NCI-H774 (cell line): ENCODE measurements at regions not wholly inside any gene's neighbourhood (a gene's known extent, or its start where the extent isn't known, plus 50 kb on each side); places are given as distances from the start of the nearest gene placed in this dataset.

Experiments used
- DNase-seq: peaks from one replicate; lab custom pipeline; 2025; lab: John Stamatoyannopoulos, UW

DNA sequence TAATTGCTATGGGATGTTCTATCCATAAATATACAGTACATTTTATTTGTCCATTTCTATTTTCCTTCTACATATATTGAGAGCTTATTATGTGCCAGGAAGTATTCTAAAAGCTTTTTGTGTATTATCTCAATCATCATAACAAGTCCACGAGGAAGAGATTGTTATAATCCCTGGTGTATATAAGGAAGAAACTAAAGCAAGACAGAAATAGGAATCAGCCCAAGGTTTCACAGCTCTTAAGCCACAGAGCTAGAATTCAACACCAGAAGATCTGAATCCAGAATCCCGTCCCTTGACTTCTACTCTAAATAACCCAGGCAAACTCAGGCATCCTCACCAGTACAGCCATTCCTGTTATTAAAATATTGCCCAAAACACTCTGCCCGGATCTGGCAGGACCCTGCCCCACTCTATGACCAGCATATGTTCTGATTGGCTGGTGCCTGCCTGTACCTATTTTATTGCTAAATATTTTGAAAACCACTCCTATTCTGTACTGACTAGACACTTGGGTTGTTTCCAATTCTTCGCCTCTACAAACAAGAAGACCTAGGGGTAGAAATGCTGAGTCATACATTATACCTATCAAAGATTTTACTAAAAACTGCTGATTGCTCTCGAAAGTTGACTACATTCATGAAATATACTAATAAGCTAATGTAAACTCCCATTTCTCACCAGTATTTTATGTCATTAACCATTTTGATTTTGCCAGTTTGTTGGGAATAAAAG is 297.4 kb downstream of the ENC1 start:
- no peak for DNase-seq

DNA sequence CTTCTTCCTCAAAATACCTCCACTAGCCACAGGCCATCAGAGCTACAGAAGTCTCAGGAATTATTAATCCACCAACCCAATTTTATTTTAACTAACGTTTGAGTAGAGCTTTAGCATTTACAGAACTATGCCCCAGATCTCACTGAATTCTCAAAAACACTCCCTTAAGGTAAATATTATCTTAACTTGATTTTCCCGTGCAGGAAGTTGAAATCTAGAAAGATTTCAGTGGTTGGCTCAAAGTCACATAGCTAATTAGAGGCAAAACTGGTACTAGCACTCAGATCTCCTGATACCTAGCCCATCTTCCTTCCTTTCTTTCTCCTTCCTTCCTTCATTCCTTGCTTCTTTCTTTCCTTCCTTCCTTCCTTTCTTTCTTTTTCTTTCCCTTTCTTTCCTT is 298.3 kb downstream of the ENC1 start:
- DNase-seq: no peak

DNA sequence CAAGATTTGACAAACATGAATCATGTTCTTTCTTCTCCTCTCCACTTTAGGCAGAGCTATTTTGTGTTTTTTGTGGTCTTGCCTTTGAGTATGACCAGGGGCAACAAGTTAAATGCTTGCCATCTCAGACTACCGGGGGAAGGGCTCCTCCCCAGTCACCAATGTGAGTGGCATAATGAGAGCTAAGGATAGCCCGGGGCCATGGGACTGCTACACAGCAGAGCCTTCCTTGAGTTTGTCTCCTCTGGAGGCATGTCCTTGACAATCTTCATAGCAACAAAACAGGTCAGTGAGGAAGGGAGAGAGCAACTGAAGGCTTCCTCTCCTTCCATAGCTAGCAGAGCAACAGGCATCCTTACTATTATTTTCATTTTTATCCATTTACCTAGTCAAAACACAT is 299.3 kb downstream of the ENC1 start:
- no peak for DNase-seq

DNA sequence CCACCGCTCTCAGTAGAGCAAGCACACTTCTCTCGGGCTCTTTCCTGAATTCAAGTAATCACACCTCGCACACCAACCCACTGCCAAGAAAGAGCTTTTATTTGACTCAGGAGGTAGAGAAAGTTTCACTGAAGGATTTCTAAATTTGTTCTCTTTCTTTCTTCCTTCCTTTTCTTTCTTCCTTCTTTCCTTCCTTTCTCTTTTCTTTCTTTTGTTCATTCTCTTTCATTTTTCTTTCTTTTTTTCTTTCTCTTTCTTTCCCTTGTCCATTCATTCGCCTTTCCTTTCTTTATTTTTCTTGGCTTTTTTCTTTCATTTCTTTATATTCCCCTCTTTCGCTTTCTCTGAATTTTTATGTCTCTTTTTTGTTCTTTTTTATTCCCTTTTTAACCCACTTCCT is 300.1 kb downstream of the ENC1 start:
- DNase-seq: no peak

DNA sequence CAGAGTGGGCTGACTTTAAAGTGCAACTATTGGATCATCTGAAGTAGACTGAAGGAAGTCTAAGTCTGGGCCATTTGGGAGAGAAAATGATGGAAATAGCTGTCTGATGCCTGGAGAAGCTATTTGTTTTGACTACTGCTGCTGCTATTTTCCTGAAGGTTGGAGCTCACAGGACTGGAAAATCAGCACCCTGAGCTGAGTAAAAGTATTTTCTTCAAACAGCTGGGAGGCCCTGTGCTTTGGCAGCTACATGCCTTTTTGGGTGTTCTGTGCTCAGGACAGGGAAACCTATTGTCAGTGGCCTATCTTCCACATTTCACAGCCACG is 302.6 kb downstream of the ENC1 start:
- DNase-seq: no peak

DNA sequence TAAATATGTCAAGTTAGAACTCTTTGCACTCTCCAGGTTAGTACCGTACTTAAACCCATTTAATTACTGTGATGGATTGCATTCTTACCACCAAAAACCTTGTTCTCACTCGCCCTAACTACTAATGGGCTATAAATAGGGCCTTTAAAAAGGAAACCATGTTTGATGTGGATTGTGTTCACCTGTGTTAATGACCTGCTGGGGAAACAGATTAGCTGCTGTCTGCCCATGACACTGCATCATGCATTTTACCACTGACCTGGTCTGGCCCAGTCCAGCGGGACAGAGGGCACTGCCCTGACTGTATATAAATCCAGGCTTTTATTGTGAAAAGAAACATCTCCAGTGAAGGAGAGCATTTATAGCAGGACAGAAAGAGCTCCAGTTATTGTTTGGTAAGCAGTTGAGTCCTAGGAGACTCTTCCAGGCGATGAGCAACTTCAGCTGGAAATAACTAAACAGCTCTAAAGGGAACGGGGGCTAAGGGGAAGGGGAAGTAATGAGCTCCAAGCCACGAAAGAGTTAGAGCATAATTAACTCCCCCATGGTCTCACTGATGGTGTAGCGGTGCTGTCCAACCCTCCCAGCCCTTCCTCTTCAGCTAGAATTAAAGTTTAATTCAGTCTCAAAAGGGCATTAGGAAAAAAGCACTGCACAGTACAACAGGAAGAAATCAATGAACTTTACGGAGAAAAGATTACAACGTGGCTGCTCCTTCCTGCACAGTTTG is 303.1 kb downstream of the ENC1 start:
- DNase-seq: peak; percentile 48

DNA sequence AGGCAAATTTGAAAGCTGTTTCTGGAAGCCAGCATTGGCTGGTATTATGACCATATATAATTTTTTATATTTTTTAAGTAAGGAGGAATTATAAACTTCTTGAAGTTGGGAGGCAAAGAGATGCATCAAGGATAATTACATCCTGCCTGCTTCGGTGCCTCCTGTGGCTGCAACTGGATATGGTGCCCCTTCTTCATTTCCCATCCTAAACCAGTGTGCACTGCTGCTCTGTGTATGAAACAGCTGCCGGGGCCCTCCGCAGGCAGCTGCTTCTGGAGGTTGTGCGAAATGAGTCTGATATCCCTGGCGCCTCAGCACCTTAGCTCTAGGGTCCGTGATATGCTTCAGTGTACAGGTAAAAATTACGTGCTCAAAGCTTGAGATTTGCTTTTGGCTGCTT is 304.2 kb downstream of the ENC1 start:
- DNase-seq: no peak

DNA sequence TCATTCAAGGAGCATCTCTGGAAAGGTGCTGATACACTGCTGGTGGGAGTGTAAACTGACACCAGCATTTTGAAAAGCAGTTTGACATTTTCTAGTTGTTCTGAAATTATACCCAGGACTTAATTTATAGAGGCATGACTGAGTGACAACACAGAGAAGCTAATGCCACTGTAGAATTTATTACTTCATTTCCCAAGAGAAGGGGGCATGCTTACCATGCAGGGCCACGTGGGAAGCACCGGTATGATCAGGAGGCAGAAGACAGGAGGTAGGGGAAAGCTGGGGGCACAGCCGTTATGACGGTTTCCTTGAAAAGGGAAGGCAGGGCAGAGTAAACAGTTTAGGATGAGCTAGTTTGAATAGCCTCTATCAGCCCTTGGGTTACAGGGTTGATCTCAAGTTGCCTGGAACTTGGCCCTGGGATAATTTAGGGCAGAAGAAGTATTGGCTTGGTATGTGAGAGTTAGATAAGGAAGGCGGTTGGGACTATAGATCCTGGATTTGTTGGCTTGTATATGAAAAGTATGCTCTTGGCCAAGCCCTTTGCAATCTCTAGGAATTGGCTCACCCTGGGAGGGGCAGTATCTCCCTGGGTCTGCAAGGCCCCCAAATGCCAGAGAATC is 305.7 kb downstream of the ENC1 start:
- no peak for DNase-seq

DNA sequence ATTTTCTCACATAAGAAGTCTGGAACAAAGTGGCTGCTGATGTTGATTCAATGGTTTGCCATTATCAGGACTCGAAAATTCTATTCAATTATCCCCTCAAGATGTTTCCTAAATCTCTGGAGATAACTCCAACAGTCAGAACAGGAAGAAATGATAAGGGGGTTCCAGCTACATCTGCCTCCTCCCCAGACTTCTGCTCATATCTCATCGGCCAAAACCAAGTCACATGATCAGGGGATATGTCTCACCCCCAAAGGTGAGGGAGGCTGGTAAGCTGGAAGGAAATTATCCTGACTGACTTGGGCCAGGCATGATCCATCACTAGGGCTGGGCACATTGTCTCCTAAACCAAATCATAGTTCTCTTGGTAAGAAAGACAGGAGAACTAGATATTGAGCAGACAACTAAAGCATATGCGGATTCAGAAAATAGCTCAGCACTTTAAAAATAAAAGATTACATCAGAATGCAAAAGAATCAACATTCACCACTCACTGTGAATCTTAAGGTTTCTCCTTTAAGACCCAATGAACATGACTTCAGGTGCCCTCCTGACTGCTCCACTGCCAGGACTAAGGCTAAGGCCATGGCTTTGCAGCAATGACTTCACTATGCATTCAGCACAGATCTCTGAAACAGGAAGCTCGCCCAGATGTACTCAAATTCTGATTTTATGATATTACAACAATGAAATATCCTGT is 306.3 kb downstream of the ENC1 start:
- DNase-seq: no peak

DNA sequence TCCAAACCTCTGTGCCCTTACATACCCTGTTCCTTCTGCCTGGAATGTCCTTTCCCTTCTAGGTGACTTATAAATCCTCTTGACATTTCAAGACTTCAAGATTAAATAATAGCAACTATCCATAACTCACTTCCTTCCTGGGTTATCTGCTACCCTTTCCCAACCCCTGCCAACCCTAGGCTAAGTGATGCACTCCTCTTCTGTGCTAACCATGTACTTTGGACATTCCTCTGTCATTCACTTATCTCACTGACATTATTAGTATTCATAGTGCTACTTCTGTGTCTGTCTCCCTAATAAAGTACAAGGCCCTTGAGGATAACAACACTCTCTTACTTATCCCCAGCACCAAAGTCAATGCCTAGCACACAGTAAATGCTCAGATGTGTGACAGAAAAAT is 307.1 kb downstream of the ENC1 start:
- DNase-seq: no peak

DNA sequence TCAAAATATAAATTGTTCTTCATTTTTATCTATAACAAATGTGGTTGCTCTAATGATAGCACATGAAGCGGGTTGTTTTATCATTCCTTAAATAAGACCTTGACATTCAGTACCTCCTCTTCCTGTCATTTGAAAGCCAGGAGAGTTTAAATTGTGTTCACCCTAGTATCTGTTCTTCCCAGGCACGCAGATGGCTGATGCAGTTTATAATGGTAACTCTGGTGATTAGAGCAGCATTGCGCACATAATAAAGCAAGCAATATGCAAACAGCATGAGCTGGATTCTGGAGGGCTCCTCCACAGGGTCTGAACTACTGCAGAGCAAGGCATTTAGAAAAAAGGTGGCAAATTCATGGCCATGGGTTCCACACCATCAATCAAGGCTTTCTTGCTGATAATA is 307.8 kb downstream of the ENC1 start:
- DNase-seq: no peak

DNA sequence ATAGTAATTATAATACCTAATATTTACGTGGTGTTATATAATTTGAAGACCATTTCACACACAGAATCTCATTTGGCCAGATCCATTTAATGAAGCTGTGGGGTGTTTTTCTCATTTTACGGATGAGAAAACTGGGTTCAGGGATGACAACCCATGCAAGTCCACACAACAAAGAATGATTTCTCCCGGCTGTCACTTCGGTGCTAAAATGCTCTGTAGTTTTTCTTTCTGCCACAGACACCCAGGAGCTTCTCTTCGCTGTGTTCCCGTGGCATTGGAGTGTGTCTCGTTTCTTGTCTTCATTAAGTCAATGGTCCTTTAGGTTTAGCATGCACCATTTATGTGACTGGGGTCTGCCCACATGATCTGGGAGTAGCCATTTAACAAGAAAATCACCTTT is 308.5 kb downstream of the ENC1 start:
- no peak for DNase-seq

DNA sequence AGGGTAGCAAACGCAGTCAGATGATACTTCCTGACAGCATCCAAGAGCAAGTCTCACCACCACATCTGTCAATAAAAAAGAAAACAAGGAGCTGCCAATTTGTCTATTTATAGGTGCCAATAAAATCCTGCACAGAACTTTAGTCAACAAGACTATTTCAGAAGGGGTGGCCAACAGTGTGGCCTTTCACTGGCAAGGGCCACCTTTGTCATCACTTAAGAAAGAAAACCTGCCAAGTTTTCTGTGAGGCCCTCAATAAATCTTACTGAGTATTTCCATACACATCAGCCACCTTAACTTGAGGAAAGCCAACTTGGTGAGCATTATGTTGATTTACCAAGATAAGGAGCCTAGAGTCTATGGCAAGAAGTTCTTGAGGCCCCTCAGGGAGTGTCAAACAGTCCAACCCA is 312.3 kb downstream of the ENC1 start:
- no peak for DNase-seq

DNA sequence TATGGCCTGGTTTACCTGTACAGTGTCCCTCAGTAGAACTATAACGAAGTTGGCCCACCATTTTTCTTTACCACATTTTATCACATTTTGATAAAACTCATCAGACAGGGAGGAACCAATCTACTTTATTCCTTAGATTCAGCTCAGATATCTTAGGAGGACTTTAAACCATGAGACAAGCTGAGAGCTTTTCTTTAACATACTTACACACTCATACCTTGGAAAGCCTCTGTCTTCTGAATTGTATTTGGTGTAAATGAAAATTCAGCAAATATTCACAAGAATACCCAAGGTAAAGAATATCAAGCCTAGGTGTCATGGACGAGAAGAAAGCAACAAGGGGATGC is 313.2 kb downstream of the ENC1 start:
- no peak for DNase-seq

DNA sequence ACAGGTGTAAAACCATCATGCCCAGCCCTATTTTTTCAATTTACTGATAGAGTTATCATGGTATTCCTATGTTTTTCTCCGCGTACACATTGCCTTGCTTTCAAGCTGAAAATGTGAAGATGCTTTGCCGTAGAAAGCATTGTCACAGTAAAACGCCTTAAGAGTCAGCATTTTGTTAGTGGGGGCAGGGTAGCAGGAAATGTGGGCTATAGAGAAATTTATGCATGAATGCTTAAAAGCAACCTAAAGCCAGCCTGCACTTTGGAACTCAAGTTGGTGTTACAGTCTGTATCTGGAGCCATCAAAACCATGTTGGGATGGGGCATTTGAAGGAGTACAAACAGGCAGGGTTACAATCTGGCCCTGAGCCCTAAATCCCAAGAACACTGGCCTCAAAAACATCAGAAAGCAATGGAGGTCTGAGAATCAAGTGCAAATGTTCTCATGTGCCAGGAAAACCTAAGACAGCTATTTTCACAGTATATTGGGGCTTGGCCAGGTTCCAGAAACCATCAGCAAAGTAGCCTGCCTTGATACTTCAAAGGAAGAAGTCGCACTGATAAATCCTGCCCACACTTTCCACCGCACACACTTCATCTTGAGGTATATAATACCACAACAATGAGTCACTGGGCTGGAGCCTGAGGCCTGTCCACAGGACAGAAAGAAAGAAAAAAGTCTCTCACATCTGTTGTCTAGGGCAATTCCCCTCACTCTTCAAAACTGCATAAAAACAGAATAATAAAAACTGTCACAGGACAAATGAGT is 313.8 kb downstream of the ENC1 start:
- no peak for DNase-seq

DNA sequence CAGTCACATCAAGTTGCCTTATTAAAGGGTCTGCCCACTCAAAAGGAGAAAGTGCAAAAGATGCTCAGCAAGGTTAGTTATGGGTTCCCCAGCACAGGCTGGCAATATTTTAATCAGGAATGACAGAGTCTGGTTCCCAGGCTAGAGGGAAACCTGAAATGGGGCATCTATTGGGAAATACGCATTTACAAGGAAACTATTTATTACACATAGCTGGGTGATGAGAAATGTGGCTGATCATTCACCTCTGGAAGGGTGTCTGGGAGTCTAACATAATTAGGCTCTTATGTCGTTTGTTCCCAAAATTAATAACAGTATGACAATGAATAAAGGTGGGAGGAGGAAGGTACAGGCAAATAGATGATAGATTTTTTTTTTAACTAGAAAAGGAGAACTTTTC is 314.7 kb downstream of the ENC1 start:
- DNase-seq: no peak

DNA sequence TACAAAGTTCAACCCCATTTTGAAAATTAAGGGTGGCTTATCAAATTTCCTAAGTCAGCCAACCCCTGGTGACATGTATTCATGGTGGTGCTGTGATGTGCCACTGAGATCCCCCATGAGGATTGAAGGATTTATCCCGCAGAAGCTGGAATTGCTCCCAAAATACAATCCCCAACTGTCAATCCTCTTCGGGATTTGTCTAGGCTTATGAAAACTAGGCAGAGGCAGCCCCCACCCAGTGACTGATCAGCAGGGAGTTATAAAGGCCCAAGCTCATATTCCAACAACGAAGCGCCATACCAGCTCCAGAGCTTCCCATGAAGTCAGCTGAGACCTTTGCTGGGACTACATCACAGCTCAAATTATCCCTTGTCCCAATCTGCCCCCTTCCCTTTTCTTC is 316.0 kb downstream of the ENC1 start:
- DNase-seq: no peak

DNA sequence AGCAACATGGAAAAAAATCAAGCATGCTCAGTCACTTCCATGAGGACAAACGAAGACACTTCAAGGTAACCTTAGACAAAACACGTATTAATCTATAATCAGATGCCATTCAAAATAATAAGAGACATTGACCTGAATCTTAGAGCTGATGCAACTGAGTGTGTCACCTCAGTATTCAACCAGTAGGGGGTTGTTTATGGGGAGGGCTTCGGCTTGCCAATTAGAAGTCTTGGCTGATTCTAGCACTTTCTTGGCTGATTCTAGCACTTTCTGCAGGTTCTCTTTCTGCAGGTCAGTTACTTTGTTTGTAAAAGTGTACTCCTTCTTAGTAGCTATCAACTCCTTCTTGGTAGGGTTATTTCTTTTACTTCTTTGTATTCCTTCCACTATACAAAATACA is 317.6 kb downstream of the ENC1 start:
- DNase-seq: no peak

DNA sequence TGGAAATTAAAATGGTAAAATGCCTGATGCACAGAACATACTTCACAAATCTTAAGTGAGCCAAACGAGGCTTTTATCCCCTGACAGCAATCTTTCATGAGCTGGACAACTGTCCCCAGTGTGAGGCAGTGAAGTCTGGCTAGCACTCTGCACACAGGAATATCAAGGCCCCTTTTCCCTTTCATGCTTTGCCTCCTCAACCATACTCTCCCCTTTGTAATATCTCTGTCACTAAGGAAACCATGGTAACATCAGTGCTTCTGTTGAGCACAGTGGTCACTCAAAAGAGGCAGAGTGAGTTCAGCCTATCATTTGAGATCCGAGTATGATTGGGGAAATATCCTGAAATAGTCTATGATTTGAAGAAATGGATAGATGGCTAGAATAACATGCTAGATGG is 318.3 kb downstream of the ENC1 start:
- DNase-seq: peak; percentile 5

DNA sequence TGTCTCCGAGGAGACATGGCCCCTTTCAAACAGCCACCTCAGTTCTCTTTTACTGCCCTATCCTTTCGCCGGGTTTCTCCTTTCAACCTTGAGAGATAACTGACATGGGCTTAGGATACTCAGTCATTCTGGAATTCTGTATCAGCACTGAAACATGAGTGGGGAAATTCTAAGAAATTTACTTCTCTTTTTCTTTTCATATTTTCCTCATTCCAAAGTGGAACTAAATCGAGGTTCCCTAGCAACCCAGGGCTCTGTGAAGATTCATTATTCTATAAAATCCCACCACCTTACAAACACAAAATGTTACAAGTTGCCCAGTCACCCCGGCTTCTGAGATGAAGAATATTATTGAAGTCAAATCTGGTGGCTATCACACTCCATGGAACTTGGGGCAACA is 319.2 kb downstream of the ENC1 start:
- DNase-seq: no peak

DNA sequence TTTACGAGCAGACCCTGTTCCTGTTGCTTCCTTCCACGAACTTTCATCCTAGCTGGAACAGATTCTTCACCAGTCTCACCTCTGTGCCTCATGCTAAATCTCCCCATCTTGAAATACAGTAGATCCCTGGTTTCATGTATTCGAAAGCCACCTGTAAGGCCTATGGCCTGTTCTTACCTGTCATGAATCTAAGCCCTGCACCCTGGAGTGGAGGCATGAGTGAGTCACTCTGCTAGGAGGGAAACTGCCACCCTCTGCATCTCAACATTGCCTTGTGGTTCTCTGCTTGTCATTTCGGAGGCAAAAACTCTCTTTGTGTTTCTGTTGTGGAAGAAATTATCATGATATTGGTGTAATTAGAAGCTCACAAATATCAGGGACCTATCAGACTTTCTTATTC is 320.0 kb downstream of the ENC1 start:
- no peak for DNase-seq

DNA sequence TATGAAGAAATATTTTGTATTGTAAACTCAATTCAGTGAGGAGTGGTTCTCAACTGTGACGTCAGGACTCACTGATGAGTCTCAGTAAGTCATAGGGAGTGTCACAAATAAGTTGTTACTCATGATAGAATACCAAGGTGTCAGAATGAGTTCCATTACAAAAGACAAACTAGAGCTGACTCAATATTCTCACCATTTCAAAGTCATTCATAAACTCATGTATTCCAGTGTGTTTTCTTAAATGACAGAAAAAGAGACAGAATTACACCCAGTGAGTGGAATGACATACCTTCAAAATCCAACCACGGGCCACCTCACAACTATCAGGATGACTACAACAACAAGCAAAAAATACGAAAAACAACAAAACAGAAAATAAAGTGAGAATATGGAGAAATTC is 321.5 kb downstream of the ENC1 start:
- DNase-seq: no peak
